Amygdala (tissue), 56 donors: ENCODE measurements at regions not wholly inside any gene's neighbourhood (a gene's known extent, or its start where the extent isn't known, plus 50 kb on each side); places are given as distances from the start of the nearest gene placed in this dataset.
A peak's percentile ranks its signal among the peaks of the same experiment; 100 is the strongest.
"Not testable (repeated sequence)": the region's sequence is repeated elsewhere in the genome, so short reads cannot be mapped to it uniquely, and the experiment has no call there.

Experiments
- DNase-seq, 56 donors: peaks; one replicate each; lab custom pipeline; 2025; lab: John Stamatoyannopoulos, UW

- DNase-seq, result no peak
These were observed 202.9 kb downstream of the USP25 start for GRCh38 chr21:15932726-15933125.

- no peak for DNase-seq
These were observed 205.7 kb downstream of the USP25 start for GRCh38 chr21:15935530-15935929.

GRCh38 chr21:15943009-15943666, 213.4 kb downstream of the USP25 start:
- no peak for DNase-seq

GRCh38 chr21:15947677-15948076, 217.9 kb downstream of the USP25 start:
- DNase-seq, result no peak

- DNase-seq, result no peak
These were observed 223.9 kb downstream of the USP25 start for GRCh38 chr21:15953551-15954116.

- no peak for DNase-seq
These were observed 234.6 kb downstream of the USP25 start for GRCh38 chr21:15964236-15964855.

GRCh38 chr21:15966231-15966630, 236.4 kb downstream of the USP25 start:
- DNase-seq, result no peak

- no peak for DNase-seq
These were observed 236.9 kb downstream of the USP25 start for GRCh38 chr21:15966651-15967050.

- DNase-seq, result no peak
These were observed 237.9 kb downstream of the USP25 start for GRCh38 chr21:15967661-15968060.

GRCh38 chr21:15968776-15969310, 239.1 kb downstream of the USP25 start:
- DNase-seq, result no peak

GRCh38 chr21:15976807-15977206, 247.0 kb downstream of the USP25 start:
- no peak for DNase-seq

- DNase-seq, result no peak
These were observed 248.5 kb downstream of the USP25 start for GRCh38 chr21:15978215-15978738.

GRCh38 chr21:15979493-15979892, 249.7 kb downstream of the USP25 start:
- DNase-seq, result not testable (repeated sequence)

GRCh38 chr21:15986277-15986676, 256.5 kb downstream of the USP25 start:
- no peak for DNase-seq

- no peak for DNase-seq
These were observed 262.4 kb downstream of the USP25 start for GRCh38 chr21:15992171-15992570.

GRCh38 chr21:15993951-15994350, 264.2 kb downstream of the USP25 start:
- no peak for DNase-seq

GRCh38 chr21:15999741-16000140, 270.0 kb downstream of the USP25 start:
- DNase-seq, result no peak

GRCh38 chr21:16002874-16003466, 273.2 kb downstream of the USP25 start:
- peak in 2 of 56 donors; percentile 1 to 20 for DNase-seq

GRCh38 chr21:16004086-16004485, 274.3 kb downstream of the USP25 start:
- no peak for DNase-seq

- DNase-seq, result peak in 1 of 56 donors; percentile 0
These were observed 274.7 kb downstream of the USP25 start for GRCh38 chr21:16004523-16004922.

- DNase-seq, result no peak
These were observed 276.2 kb downstream of the USP25 start for GRCh38 chr21:16005996-16006395.
